GM18505 (cell line): ENCODE measurements at regions not wholly inside any gene's neighbourhood (a gene's known extent, or its start where the extent isn't known, plus 50 kb on each side); places are given as distances from the start of the nearest gene placed in this dataset.

Experiments used
- ATAC-seq: cut with Tn5 transposase; IDR thresholded peaks from one replicate; pipeline ENCODE4 v1.9.1; 2021; ENCODE audit not compliant: unreplicated experiment
- POLR2A ChIP-seq: IDR thresholded peaks from 4 replicates; pipeline ENCODE4 v1.6.1; 2011; ENCODE audit warnings: borderline replicate concordance; ENCODE audit not compliant: insufficient read depth, insufficient read length; ENCODE audit errors: extremely low read depth

GRCh38 chr10:118471863-118472262 lies 123.6 kb downstream of the PRLHR start:
- no peak for TF ChIP-seq POLR2A

DNA sequence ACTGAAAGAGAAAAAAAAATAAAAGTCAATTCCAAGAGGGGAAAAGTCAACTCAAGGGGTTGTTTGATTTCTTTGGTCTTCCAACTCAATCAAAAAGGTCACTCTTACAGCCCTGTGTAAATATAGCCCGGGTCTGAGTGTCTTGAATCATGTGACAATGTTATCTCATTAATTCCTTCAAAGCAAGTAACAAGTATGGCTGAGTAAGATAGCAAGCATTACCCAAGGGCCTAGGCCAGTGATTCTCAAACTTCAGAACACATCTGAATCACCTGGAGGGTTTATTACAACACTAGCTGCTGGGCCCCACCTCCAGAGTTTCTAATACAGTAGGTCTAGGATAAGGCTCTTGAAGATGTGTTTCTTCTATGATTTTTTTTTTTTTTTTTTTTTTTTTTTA lies 125.0 kb downstream of the PRLHR start:
- ATAC-seq, result no peak

More at GRCh38 chr10:118471863-118472262, 123.6 kb downstream of the PRLHR start:
- no peak for ATAC-seq

DNA sequence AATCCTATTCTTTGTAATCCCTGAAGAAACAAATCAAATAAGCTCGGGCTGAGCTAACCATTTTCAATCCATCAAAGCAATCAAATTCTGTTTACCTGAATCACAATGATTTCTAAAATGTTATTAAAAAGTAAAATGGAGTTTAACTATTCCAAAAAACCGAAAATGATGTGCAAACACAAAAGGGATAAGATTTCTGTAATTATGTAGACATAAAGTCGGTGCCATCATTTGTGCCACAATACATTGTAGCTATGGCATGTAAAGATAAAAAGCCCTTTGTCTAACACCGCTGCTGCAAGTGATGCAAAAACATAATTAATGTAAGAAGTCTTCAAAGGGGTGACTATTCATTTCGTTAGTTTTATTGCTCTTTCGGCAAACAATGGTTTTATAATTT lies 125.1 kb upstream of the FAM204A start:
- no peak for TF ChIP-seq POLR2A
- ATAC-seq, result no peak

More for the DNA sequence above, 125.0 kb downstream of the PRLHR start:
- no peak for TF ChIP-seq POLR2A

- ATAC-seq, result no peak
- TF ChIP-seq POLR2A, result no peak
Measured at GRCh38 chr10:118465300-118465874, 123.3 kb upstream of the FAM204A start.

GRCh38 chr10:118463740-118464139 lies 121.6 kb upstream of the FAM204A start:
- no peak for ATAC-seq
- TF ChIP-seq POLR2A, result no peak

GRCh38 chr10:118462401-118462800 lies 120.3 kb upstream of the FAM204A start:
- TF ChIP-seq POLR2A, result no peak
- no peak for ATAC-seq

- ATAC-seq, result peak; percentile 58
- TF ChIP-seq POLR2A, result no peak
Measured at GRCh38 chr10:118459642-118460193, 117.6 kb upstream of the FAM204A start.

- TF ChIP-seq POLR2A, result no peak
- ATAC-seq, result no peak
Measured at GRCh38 chr10:118458957-118459641, 117.0 kb upstream of the FAM204A start.

DNA sequence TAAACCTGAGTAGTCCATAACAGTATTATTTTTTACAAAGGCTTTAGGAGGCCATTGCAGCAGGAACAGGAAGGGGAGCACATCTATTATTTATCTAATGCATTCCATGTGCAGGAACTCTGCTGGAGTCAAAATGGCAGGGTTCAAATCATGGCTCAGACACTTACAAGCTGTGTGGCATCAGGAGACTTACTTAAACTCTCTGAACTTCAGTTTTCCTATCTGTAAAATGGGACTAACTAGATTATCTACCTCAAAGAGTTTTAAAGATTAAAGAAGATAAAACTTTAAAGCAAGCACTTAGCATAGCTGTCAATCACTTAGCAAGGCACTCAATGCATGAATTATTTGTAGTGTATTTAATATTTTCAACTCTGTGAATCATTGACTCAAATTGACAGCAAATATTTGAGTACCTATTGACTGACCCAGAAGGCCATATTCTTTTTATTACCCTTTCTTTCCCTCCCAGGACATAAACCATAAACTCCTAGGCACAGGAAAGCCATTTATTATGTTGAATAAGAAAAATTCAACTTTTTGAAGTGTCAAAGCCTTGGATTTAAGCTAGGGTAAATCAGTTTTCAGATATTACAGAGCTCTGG lies 115.8 kb upstream of the FAM204A start:
- ATAC-seq, result no peak

DNA sequence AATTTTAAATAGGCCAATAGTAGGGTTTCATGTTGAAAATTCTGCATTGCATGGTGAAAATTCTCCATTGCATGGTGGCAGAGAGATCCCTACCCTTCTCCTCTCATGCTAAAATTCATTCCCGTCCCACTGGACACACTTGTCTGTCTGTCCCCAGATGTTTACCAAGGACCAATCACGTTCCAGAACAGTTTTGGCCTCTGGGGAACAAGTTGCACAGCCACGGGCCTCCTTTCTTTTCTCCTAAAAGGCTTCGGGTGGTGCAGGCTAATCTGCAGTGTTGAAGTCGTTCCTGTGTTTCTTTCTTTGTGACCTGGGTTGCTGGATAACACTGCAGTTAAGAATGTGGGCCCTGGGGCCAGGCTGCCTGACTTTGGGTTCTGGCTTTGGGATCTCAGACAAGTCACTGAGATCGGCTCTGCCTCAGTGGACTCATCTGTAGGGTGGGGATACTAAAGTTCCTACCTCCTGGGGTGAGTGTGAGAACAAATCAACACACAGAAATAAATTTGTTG lies 113.1 kb upstream of the FAM204A start:
- ATAC-seq, result no peak
- no peak for TF ChIP-seq POLR2A

More for the DNA sequence above, 115.8 kb upstream of the FAM204A start:
- TF ChIP-seq POLR2A, result no peak

DNA sequence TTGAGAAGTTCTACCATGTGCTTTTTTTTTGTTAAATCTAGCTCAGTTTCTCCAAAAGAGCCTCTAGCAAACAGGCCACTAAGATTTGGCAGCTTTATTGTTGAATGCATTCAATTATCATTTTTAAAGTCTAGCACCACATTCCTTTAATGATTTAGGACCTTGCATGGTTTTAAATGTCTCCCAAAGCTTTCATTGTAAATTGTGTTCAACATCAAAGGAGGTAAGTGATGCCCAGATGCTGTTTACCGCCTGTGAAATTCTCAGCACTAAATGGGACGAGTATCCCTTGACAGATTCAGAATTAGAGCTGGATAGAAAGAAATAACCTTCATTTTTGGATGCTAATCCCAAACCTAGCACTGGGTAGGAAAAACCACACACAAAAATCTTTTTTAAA lies 112.1 kb upstream of the FAM204A start:
- TF ChIP-seq POLR2A, result no peak
- ATAC-seq, result no peak

GRCh38 chr10:118452098-118452497 lies 110.0 kb upstream of the FAM204A start:
- no peak for TF ChIP-seq POLR2A
- no peak for ATAC-seq

GRCh38 chr10:118449521-118449920 lies 107.4 kb upstream of the FAM204A start:
- TF ChIP-seq POLR2A, result no peak
- no peak for ATAC-seq

DNA sequence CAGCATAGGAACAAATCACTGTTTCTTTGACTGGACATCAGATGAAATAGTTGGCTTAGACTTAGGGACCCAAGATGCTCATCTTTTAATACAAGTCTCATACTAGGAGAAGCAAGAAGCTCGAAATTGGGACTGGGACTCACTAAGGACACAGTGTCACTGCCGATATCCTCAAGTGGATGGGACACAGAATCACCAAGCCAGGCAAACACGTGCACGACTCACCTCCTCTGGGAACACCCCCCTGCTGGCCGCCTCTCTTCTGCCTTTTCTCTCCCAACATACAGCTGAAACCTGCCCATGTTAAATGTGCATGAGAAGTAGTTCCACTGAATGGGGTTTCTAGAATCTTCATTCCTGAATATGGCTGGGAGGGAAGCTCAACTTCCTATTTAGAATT lies 106.6 kb upstream of the FAM204A start:
- ATAC-seq, result no peak
- TF ChIP-seq POLR2A, result no peak

- ATAC-seq, result no peak
- TF ChIP-seq POLR2A, result no peak
Measured at GRCh38 chr10:118447478-118448270, 105.5 kb upstream of the FAM204A start.
